ENCODE measurements at regions not wholly inside any gene's neighbourhood (a gene's known extent, or its start where the extent isn't known, plus 50 kb on each side); places are given as distances from the start of the nearest gene placed in this dataset.
"Not testable (repeated sequence)": the region's sequence is repeated elsewhere in the genome, so short reads cannot be mapped to it uniquely, and the experiment has no call there.

DNA sequence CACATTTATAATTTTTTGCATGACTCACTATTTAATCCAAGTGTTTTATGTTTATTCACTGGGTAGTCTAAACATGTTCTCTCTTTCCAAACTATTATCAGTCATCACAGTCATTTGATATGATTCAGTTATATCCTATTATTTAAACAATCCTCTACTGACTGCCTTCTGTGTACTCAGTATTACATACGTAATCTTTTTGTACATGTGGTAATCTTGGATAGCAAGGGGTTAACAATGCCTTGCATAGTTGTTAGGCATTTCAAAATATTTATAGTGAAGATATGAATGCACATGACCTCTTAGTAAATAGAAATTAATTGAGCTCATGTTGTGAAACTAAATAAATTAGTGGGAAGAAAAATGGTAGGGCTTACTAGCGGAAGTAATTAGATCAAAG lies 379.4 kb upstream of the KIAA1217 start:
- H3K4me3 ChIP-seq (ENCODE audit: low read depth in 1 of 5, low read length in 5 of 5): no peak overlapping the region
- H3K36me3 ChIP-seq (ENCODE audit: control insufficient read depth in 5 of 5, insufficient read depth in 5 of 5, low read length in 5 of 5): no peaks in the 10 kb centered on the region
- no peak overlapping the region for H3K9ac ChIP-seq (ENCODE audit: low read length in 5 of 5)
- peaks cover 0 to 3% (median 0%) of the 10 kb centered on the region in 5 donors for H3K9me3 ChIP-seq (ENCODE audit: control insufficient read depth in 5 of 5, low read length in 5 of 5)
- H3K27me3 ChIP-seq (ENCODE audit: control insufficient read depth in 5 of 5, insufficient read depth in 4 of 5, low read length in 5 of 5): peaks cover 0 to 2% (median 0%) of the 10 kb centered on the region in 5 donors
- no peak overlapping the region for H3K27ac ChIP-seq (ENCODE audit: low read depth, low read length)
- H3K4me1 ChIP-seq (ENCODE audit: control insufficient read depth in 5 of 5, insufficient read depth in 5 of 5, low read length in 5 of 5): no peaks in the 10 kb centered on the region

DNA sequence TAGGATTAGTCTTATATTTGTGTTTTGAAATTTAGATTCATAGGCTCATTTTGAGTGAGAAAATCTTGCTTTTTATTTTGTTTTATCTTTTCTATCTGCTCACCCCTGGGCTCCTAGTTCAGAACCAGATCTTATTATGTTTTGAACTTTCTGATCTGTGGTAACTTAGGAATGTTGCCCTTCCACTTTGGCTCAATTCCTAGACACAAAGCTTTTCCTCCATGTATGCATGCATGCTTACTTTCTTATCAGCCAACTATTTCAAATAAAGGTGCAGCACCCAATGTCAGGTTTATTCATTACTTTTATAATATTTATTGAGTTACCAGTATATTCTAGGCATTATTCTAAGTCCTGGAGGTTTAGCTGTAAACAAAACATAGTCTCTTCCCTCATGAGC lies 374.8 kb upstream of the KIAA1217 start:
- H3K9me3 ChIP-seq (ENCODE audit: control insufficient read depth in 5 of 5, low read length in 5 of 5): no peaks in the 10 kb centered on the region
- no peaks in the 10 kb centered on the region for H3K36me3 ChIP-seq (ENCODE audit: control insufficient read depth in 5 of 5, insufficient read depth in 5 of 5, low read length in 5 of 5)
- no peaks in the 10 kb centered on the region for H3K4me1 ChIP-seq (ENCODE audit: control insufficient read depth in 5 of 5, insufficient read depth in 5 of 5, low read length in 5 of 5)
- H3K27me3 ChIP-seq (ENCODE audit: control insufficient read depth in 5 of 5, insufficient read depth in 4 of 5, low read length in 5 of 5): no peaks in the 10 kb centered on the region
- no peak overlapping the region for H3K9ac ChIP-seq (ENCODE audit: low read length in 5 of 5)
- H3K4me3 ChIP-seq (ENCODE audit: low read depth in 1 of 5, low read length in 5 of 5): no peak overlapping the region
- H3K27ac ChIP-seq (ENCODE audit: low read depth, low read length): no peak overlapping the region

DNA sequence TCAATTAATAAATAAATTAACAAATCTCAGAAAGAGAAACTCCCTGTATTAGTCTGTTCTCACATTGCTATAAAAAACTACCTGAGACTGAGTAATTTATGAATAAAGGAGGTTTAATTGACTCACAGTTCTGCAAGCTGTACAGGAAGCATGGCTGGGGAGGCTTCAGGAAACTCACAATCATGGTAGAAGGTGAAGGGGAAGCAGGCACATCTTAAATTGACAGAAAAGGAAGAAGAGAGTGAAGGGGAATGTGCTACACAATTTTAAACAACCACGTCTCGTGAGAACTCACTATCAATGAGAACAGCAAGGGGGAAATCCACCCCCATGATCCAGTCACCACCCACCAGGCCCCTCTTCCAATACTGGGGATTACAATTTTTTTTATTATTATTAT lies 358.3 kb upstream of the KIAA1217 start:
- H3K27me3 ChIP-seq (ENCODE audit: control insufficient read depth in 5 of 5, insufficient read depth in 4 of 5, low read length in 5 of 5): no peaks in the 10 kb centered on the region
- no peak overlapping the region for H3K4me3 ChIP-seq (ENCODE audit: low read depth in 1 of 5, low read length in 5 of 5)
- no peak overlapping the region for H3K27ac ChIP-seq (ENCODE audit: low read depth, low read length)
- no peak overlapping the region for H3K9ac ChIP-seq (ENCODE audit: low read length in 5 of 5)
- H3K9me3 ChIP-seq (ENCODE audit: control insufficient read depth in 5 of 5, low read length in 5 of 5): no peaks in the 10 kb centered on the region
- no peaks in the 10 kb centered on the region for H3K4me1 ChIP-seq (ENCODE audit: control insufficient read depth in 5 of 5, insufficient read depth in 5 of 5, low read length in 5 of 5)
- H3K36me3 ChIP-seq (ENCODE audit: control insufficient read depth in 5 of 5, insufficient read depth in 5 of 5, low read length in 5 of 5): no peaks in the 10 kb centered on the region

DNA sequence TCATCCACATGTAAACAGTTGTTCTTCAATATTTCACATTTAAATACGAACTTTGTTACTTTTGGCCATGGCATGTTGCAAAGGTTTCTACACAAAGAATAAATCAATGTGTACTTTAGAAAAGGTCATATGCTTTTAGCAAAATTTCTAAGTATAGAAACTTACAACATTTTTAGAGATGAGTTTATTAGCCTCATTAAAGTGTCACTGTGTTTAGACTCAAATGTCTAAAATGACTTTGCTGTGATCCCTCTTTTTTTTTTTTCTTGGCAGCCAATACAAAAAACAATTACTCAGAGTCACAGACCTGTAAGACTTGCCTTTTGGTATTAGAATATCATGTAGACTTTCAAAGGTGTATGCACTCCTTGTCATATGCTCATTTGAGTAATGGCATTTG lies 349.3 kb upstream of the KIAA1217 start:
- no peak overlapping the region for H3K4me3 ChIP-seq (ENCODE audit: low read depth in 1 of 5, low read length in 5 of 5)

DNA sequence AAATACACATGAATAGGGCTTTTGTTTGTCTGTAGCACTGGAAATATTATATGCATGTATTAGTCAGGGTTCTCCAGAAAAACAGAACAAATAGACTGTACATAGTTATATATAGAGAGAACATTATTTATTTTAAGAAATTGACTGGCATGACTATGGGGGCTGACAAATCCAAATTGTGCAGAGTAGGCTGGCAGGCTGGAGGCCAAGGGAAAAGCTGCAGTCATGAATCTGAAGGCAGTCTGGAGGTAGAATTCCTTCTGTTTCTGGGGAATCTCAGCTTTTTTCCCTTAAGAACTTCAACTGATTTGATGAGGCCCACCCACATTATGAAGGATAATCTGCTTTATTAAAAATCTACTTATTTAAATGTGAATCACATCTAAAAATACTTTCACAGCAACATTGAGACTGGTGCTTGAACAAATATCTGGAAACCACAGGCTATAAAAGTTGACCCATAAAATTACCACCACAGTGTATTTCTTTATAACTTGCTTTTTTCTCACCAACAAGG lies 344.2 kb upstream of the KIAA1217 start:
- Histone ChIP-seq H3K27ac (ENCODE audit: low read depth, low read length) (no peak overlapping the region), H3K4me1 (ENCODE audit: control insufficient read depth in 5 of 5, insufficient read depth in 5 of 5, low read length in 5 of 5) (no peaks in the 10 kb centered on the region), H3K9ac (ENCODE audit: low read length in 5 of 5) (no peak overlapping the region), H3K4me3 (ENCODE audit: low read depth in 1 of 5, low read length in 5 of 5) (no peak overlapping the region), H3K36me3 (ENCODE audit: control insufficient read depth in 5 of 5, insufficient read depth in 5 of 5, low read length in 5 of 5) (no peaks in the 10 kb centered on the region), H3K27me3 (ENCODE audit: control insufficient read depth in 5 of 5, insufficient read depth in 4 of 5, low read length in 5 of 5) (no peaks in the 10 kb centered on the region), H3K9me3 (ENCODE audit: control insufficient read depth in 5 of 5, low read length in 5 of 5) (no peaks in the 10 kb centered on the region)

More for the DNA sequence above, 349.3 kb upstream of the KIAA1217 start:
- Histone ChIP-seq H3K27me3 (ENCODE audit: control insufficient read depth in 5 of 5, insufficient read depth in 4 of 5, low read length in 5 of 5) (no peaks in the 10 kb centered on the region), H3K9ac (ENCODE audit: low read length in 5 of 5) (no peak overlapping the region), H3K4me1 (ENCODE audit: control insufficient read depth in 5 of 5, insufficient read depth in 5 of 5, low read length in 5 of 5) (no peaks in the 10 kb centered on the region), H3K9me3 (ENCODE audit: control insufficient read depth in 5 of 5, low read length in 5 of 5) (no peaks in the 10 kb centered on the region), H3K36me3 (ENCODE audit: control insufficient read depth in 5 of 5, insufficient read depth in 5 of 5, low read length in 5 of 5) (no peaks in the 10 kb centered on the region), H3K27ac (ENCODE audit: low read depth, low read length) (no peak overlapping the region)

DNA sequence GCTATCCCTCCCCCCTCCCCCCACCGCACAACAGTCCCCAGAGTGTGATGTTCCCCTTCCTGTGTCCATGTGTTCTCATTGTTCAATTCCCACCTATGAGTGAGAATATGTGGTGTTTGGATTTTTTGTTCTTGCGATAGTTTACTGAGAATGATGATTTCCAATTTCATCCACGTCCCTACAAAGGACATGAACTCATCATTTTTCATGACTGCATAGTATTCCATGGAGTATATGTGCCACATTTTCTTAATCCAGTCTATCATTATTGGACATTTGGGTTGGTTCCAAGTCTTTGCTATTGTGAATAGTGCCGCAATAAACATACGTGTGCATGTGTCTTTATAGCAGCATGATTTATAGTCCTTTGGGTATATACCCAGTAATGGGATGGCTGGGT lies 342.0 kb upstream of the KIAA1217 start:
- not testable (repeated sequence) for H3K27me3 ChIP-seq (ENCODE audit: control insufficient read depth in 5 of 5, insufficient read depth in 4 of 5, low read length in 5 of 5); H3K4me1 ChIP-seq (ENCODE audit: control insufficient read depth in 5 of 5, insufficient read depth in 5 of 5, low read length in 5 of 5); H3K9ac ChIP-seq (ENCODE audit: low read length in 5 of 5); H3K27ac ChIP-seq (ENCODE audit: low read depth, low read length); H3K4me3 ChIP-seq (ENCODE audit: low read depth in 1 of 5, low read length in 5 of 5); H3K9me3 ChIP-seq (ENCODE audit: control insufficient read depth in 5 of 5, low read length in 5 of 5); H3K36me3 ChIP-seq (ENCODE audit: control insufficient read depth in 5 of 5, insufficient read depth in 5 of 5, low read length in 5 of 5)

DNA sequence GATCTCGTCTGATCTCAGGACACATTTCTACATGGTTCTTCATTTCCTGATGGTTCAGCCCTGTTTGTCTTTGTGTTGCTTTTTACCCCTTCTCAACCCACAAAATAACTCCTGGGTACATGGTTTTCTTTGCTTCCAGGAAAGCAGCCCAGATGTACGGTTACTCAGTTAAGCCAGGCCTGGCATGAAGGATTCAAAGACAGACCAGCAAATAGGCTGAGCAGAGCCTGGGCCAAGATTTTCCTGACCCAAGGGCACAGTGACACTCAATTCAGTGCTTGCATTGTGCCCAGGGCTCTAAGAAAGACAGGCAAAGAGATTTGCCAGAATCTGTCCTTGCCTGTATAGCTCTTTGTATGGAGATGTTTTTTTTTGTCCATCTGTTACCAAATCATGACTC lies 340.8 kb upstream of the KIAA1217 start:
- H3K36me3 ChIP-seq (ENCODE audit: control insufficient read depth in 5 of 5, insufficient read depth in 5 of 5, low read length in 5 of 5): no peaks in the 10 kb centered on the region
- H3K4me3 ChIP-seq (ENCODE audit: low read depth in 1 of 5, low read length in 5 of 5): no peak overlapping the region
- no peak overlapping the region for H3K27ac ChIP-seq (ENCODE audit: low read depth, low read length)
- no peak overlapping the region for H3K9ac ChIP-seq (ENCODE audit: low read length in 5 of 5)
- H3K4me1 ChIP-seq (ENCODE audit: control insufficient read depth in 5 of 5, insufficient read depth in 5 of 5, low read length in 5 of 5): peaks cover 0 to 9% (median 0%) of the 10 kb centered on the region in 5 donors
- no peaks in the 10 kb centered on the region for H3K27me3 ChIP-seq (ENCODE audit: control insufficient read depth in 5 of 5, insufficient read depth in 4 of 5, low read length in 5 of 5)
- no peaks in the 10 kb centered on the region for H3K9me3 ChIP-seq (ENCODE audit: control insufficient read depth in 5 of 5, low read length in 5 of 5)

DNA sequence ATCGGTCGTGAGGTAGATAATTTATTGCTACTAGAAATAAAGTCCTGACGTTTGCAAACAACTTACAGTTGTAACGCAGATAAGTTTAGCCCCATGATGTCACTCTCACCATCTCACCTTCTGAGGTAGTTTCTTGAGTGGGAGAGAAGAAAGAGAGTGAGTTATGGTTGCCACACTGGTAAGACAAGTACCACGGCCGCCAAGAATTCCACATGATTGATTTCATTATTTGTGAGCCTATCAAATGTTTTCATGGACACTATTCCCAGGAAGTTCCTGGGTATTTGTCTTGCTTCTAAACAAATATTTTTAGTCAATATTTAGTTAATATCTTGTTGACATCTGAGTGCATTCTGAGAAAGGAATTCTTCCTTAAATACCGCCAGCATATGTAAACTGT lies 339.4 kb upstream of the KIAA1217 start:
- H3K27ac ChIP-seq (ENCODE audit: low read depth, low read length): no peak overlapping the region
- H3K9ac ChIP-seq (ENCODE audit: low read length in 5 of 5): no peak overlapping the region
- H3K36me3 ChIP-seq (ENCODE audit: control insufficient read depth in 5 of 5, insufficient read depth in 5 of 5, low read length in 5 of 5): no peaks in the 10 kb centered on the region
- peaks cover 0 to 9% (median 0%) of the 10 kb centered on the region in 5 donors for H3K4me1 ChIP-seq (ENCODE audit: control insufficient read depth in 5 of 5, insufficient read depth in 5 of 5, low read length in 5 of 5)
- peaks cover 0 to 2% (median 0%) of the 10 kb centered on the region in 5 donors for H3K27me3 ChIP-seq (ENCODE audit: control insufficient read depth in 5 of 5, insufficient read depth in 4 of 5, low read length in 5 of 5)
- H3K9me3 ChIP-seq (ENCODE audit: control insufficient read depth in 5 of 5, low read length in 5 of 5): no peaks in the 10 kb centered on the region
- no peak overlapping the region for H3K4me3 ChIP-seq (ENCODE audit: low read depth in 1 of 5, low read length in 5 of 5)

DNA sequence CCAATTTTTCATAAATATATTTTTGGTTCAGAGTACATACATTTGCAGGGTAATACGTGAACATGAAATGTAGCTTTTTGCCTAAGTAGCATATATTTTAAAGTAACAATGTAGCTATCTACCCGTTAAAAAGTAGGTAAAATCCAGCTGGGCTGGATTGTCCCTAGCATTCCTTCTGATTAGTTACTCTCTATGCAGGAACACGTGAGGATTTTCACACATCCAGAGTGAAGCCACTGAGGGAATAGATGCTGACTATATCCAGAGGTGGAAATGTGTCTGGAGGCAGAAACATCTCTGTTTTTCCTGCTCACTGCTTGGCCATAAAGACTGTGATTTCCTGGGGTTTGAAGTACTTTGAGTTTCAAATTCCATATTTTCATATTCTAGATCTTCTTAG lies 338.9 kb upstream of the KIAA1217 start:
- peaks cover 0 to 9% (median 0%) of the 10 kb centered on the region in 5 donors for H3K4me1 ChIP-seq (ENCODE audit: control insufficient read depth in 5 of 5, insufficient read depth in 5 of 5, low read length in 5 of 5)

DNA sequence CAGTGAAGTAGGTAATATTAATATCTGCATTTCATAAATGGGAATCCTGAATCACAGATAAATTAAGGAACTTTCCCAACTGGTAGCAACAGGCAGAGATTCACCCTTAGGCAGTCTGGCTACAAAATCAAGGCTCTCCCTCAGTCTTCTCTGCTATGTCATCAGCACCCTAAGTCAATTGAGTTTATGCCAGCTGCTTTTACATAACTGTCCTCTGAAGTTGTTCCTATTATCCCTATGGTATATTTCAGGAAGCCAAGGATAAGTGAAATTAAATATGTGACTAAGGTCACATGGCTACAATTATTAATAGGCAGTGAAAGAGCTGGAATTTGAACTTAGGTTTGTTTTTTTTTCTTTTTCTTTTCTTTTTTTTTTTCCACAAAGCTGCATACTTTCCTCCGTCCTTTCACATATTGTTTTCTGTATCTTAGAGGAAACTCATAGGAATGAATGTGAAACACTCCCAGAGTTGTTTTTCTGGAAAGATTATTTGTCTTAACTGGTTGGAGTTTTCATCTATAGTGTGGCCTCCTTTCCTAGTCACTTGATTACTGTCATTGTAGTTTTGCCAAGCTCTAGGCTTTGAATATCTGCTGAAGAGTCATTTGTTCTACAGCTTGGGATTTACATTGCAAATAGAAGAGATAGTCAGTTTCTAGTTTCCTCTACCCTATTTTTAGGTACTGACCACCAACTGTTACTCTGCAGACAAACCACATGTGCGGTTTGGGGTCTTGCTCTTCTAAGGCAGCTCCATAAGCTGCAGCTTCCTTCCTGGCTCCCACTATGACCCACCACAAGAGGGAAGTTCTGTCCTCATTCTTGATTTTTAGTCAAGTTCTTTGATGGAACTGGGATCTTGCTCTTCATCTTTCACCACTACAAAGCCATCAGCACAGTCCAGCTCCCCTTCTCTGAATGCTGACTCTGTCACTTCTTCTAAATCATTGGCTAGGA lies 338.0 kb upstream of the KIAA1217 start:
- Histone ChIP-seq H3K27me3 (ENCODE audit: control insufficient read depth in 5 of 5, insufficient read depth in 4 of 5, low read length in 5 of 5) (peaks cover 0 to 2% (median 0%) of the 10 kb centered on the region in 5 donors), H3K9me3 (ENCODE audit: control insufficient read depth in 5 of 5, low read length in 5 of 5) (no peaks in the 10 kb centered on the region), H3K27ac (ENCODE audit: low read depth, low read length) (no peak overlapping the region), H3K9ac (ENCODE audit: low read length in 5 of 5) (no peak overlapping the region), H3K36me3 (ENCODE audit: control insufficient read depth in 5 of 5, insufficient read depth in 5 of 5, low read length in 5 of 5) (no peaks in the 10 kb centered on the region), H3K4me3 (ENCODE audit: low read depth in 1 of 5, low read length in 5 of 5) (no peak overlapping the region), H3K4me1 (ENCODE audit: control insufficient read depth in 5 of 5, insufficient read depth in 5 of 5, low read length in 5 of 5) (peaks cover 0 to 9% (median 0%) of the 10 kb centered on the region in 5 donors)

More for the DNA sequence above, 338.9 kb upstream of the KIAA1217 start:
- Histone ChIP-seq H3K9me3 (ENCODE audit: control insufficient read depth in 5 of 5, low read length in 5 of 5) (no peaks in the 10 kb centered on the region), H3K9ac (ENCODE audit: low read length in 5 of 5) (no peak overlapping the region), H3K27ac (ENCODE audit: low read depth, low read length) (no peak overlapping the region), H3K36me3 (ENCODE audit: control insufficient read depth in 5 of 5, insufficient read depth in 5 of 5, low read length in 5 of 5) (no peaks in the 10 kb centered on the region), H3K27me3 (ENCODE audit: control insufficient read depth in 5 of 5, insufficient read depth in 4 of 5, low read length in 5 of 5) (peaks cover 0 to 2% (median 0%) of the 10 kb centered on the region in 5 donors), H3K4me3 (ENCODE audit: low read depth in 1 of 5, low read length in 5 of 5) (no peak overlapping the region)

Data from subcutaneous abdominal adipose tissue (tissue), 5 donors.